Neural progenitor cell (in vitro differentiated cells): ENCODE measurements at regions not wholly inside any gene's neighbourhood (a gene's known extent, or its start where the extent isn't known, plus 50 kb on each side); places are given as distances from the start of the nearest gene placed in this dataset.

Source experiments
- DNase-seq: peaks from one replicate; pipeline ENCODE4 v3.0.0-alpha.2; 2016; ENCODE audit warnings: low spot score
- H2AFZ ChIP-seq: fragments of 200-600 bp; sonication (generic); replicated peaks from 2 replicates; pipeline ENCODE4 v1.6.1; 2016; ENCODE audit warnings: antibody characterized with exemption
- H3F3A ChIP-seq: fragments of 200-600 bp; sonication (generic); 2 replicates; pipeline ENCODE4 v1.6.1; 2016; ENCODE audit warnings: antibody characterized with exemption, low read depth
- H3K27ac ChIP-seq: fragments of 200-600 bp; sonication (generic); 2 replicates; pipeline ENCODE4 v1.5.1; 2016; ENCODE audit warnings: mild to moderate bottlenecking
- H3K27me3 ChIP-seq: fragments of 200-600 bp; sonication (generic); 2 replicates; pipeline ENCODE4 v1.6.1; 2016; ENCODE audit warnings: mild to moderate bottlenecking, moderate library complexity
- H3K36me3 ChIP-seq: fragments of 200-600 bp; sonication (generic); 2 replicates; pipeline ENCODE4 v1.5.1; 2016
- H3K4me1 ChIP-seq: fragments of 200-600 bp; sonication (generic); 2 replicates; pipeline ENCODE4 v1.6.1; 2016; ENCODE audit warnings: mixed run types
- H3K4me2 ChIP-seq: fragments of 200-600 bp; sonication (generic); 2 replicates; pipeline ENCODE4 v1.6.1; 2016
- H3K4me3 ChIP-seq: fragments of 200-600 bp; sonication (generic); 2 replicates; pipeline ENCODE4 v1.5.1; 2016
- H3K79me2 ChIP-seq: fragments of 200-600 bp; sonication (generic); 2 replicates; pipeline ENCODE4 v1.6.1; 2016; ENCODE audit warnings: low read depth
- H3K9ac ChIP-seq: fragments of 200-600 bp; sonication (generic); 2 replicates; pipeline ENCODE4 v1.6.1; 2016
- H3K9me3 ChIP-seq: fragments of 200-600 bp; sonication (generic); 2 replicates; pipeline ENCODE4 v1.5.1; 2016; ENCODE audit warnings: low read depth
- H4K20me1 ChIP-seq: fragments of 200-600 bp; sonication (generic); 2 replicates; pipeline ENCODE4 v1.6.1; 2016; ENCODE audit warnings: low read depth
- H3K27ac Mint-ChIP-seq: 3 replicates; pipeline ENCODE4 v1.8.0; 2021; ENCODE audit warnings: mixed read lengths
- H3K27me3 Mint-ChIP-seq: 2 replicates; pipeline ENCODE4 v1.8.0; 2022; ENCODE audit warnings: low read depth, mild to moderate bottlenecking, inconsistent platforms, moderate library complexity, mixed read lengths; ENCODE audit not compliant: insufficient read depth
- H3K36me3 Mint-ChIP-seq: 3 replicates; pipeline ENCODE4 v1.8.0; 2021; ENCODE audit warnings: mixed read lengths
- H3K4me1 Mint-ChIP-seq: 3 replicates; pipeline ENCODE4 v1.8.0; 2021; ENCODE audit warnings: mixed read lengths
- H3K4me3 Mint-ChIP-seq: 3 replicates; pipeline ENCODE4 v1.8.0; 2021; ENCODE audit warnings: mild to moderate bottlenecking, moderate library complexity, mixed read lengths
- H3K9me3 Mint-ChIP-seq: 3 replicates; pipeline ENCODE4 v1.8.0; 2020; ENCODE audit warnings: mixed read lengths
- EZH2 ChIP-seq: fragments of 200-600 bp; sonication (generic); IDR thresholded peaks from 2 replicates; pipeline ENCODE4 v1.6.1; 2017; ENCODE audit warnings: antibody characterized with exemption, mild to moderate bottlenecking, moderate library complexity
- EZH2phosphoT487 ChIP-seq: fragments of 200-600 bp; sonication (generic); IDR thresholded peaks from 2 replicates; pipeline ENCODE4 v1.6.1; 2017; ENCODE audit warnings: antibody characterized with exemption
- TF ChIP-seq, protein P1 (sequence below): fragments of 200-600 bp; sonication (generic); IDR thresholded peaks from 2 replicates; pipeline ENCODE4 v1.5.1; 2017; ENCODE audit warnings: antibody characterized with exemption, mild to moderate bottlenecking

DNA sequence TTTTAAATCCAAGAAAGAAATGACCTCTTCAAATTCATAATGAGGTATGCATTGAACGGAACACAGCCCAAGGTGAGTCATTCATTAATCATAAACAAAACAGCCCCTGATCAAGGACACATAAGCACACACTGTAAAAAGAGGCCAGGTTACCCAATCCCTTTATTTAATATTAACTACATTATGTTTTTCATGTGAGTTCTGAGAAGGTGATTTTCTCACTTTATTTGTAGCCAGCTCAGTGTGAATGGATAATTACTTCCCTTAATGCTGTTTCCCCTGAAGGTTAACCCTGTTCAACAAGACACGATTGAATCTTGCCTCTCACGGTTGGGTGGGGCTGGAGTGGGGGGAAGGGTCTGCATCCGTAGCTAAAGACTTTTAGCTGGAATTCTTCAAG is 257.3 kb upstream of the SALL1 start:
- Histone ChIP-seq H3K4me1 (peaks cover 19% of the 10 kb centered on the region), H3K36me3 (no peaks in the 10 kb centered on the region), H2AFZ (no peak overlapping the region), H3K27ac (no peak overlapping the region), H3K4me2 (no peak overlapping the region), H3K27me3 (no peaks in the 10 kb centered on the region), H4K20me1 (no peaks in the 10 kb centered on the region), H3K9ac (no peak overlapping the region), H3F3A (no peaks in the 10 kb centered on the region), H3K79me2 (no peaks in the 10 kb centered on the region), H3K4me3 (no peak overlapping the region), H3K9me3 (no peaks in the 10 kb centered on the region)
- Mint-ChIP-seq H3K36me3 (no peaks in the 10 kb centered on the region), H3K4me1 (peaks cover 12% of the 10 kb centered on the region), H3K27ac (no peak overlapping the region), H3K4me3 (no peak overlapping the region), H3K27me3 (peaks cover 6% of the 10 kb centered on the region), H3K9me3 (peaks cover 2% of the 10 kb centered on the region)
- no peak for DNase-seq
- TF ChIP-seq EZH2phosphoT487: no peak
- TF ChIP-seq EZH2: no peak
- TF ChIP-seq, protein P1, sequence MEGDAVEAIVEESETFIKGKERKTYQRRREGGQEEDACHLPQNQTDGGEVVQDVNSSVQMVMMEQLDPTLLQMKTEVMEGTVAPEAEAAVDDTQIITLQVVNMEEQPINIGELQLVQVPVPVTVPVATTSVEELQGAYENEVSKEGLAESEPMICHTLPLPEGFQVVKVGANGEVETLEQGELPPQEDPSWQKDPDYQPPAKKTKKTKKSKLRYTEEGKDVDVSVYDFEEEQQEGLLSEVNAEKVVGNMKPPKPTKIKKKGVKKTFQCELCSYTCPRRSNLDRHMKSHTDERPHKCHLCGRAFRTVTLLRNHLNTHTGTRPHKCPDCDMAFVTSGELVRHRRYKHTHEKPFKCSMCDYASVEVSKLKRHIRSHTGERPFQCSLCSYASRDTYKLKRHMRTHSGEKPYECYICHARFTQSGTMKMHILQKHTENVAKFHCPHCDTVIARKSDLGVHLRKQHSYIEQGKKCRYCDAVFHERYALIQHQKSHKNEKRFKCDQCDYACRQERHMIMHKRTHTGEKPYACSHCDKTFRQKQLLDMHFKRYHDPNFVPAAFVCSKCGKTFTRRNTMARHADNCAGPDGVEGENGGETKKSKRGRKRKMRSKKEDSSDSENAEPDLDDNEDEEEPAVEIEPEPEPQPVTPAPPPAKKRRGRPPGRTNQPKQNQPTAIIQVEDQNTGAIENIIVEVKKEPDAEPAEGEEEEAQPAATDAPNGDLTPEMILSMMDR: no peak

DNA sequence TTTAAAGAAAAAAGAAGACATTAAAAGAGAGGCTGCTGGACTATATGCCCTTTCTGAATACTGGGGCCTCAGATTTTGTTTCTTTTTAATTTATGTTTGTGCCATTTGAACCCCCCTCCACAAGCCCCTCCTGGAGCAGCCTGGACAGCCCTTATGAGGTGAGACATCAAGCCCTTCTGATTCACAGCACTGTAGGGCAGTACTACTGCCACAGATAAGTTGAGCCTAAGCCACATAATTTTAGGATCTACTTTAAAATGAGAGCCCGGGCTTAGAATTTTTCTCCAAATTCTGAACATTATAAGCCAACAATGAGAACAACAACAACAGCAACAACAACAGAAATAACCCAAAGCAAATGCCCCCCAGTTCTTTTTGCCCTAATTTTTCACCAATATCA is 256.9 kb upstream of the SALL1 start:
- Histone ChIP-seq H3K4me2 (no peak overlapping the region), H3K27ac (no peak overlapping the region), H3K4me1 (peaks cover 19% of the 10 kb centered on the region), H3K4me3 (no peak overlapping the region), H3F3A (no peaks in the 10 kb centered on the region), H2AFZ (no peak overlapping the region), H3K27me3 (no peaks in the 10 kb centered on the region), H3K36me3 (no peaks in the 10 kb centered on the region), H3K79me2 (no peaks in the 10 kb centered on the region), H3K9me3 (no peaks in the 10 kb centered on the region), H3K9ac (no peak overlapping the region), H4K20me1 (no peaks in the 10 kb centered on the region)
- Mint-ChIP-seq H3K27me3 (peaks cover 5% of the 10 kb centered on the region), H3K27ac (no peak overlapping the region), H3K9me3 (peaks cover 2% of the 10 kb centered on the region), H3K36me3 (no peaks in the 10 kb centered on the region), H3K4me3 (no peak overlapping the region), H3K4me1 (peaks cover 12% of the 10 kb centered on the region)
- DNase-seq: no peak
- TF ChIP-seq, protein P1: no peak
- TF ChIP-seq EZH2phosphoT487: no peak
- no peak for TF ChIP-seq EZH2

DNA sequence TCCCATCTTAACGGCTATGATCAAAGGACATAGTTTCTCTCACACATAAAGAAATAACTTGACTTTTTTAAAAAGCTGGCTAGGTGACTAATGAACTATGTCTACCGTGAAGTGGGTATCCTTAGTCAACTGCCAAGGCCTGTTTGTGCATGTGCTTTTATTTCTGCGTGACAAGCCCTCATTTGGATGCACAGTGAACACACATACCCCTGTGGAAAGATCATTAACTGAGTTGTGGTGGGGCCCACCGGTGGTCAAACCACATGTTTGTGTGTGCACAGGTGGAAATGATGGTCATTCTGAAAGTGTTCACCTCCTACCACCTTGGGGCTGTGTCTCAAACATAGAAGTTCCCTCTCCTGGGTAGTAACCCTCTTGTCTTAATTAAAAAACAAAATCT is 256.1 kb upstream of the SALL1 start:
- H3K79me2 ChIP-seq: no peaks in the 10 kb centered on the region
- Mint-ChIP-seq H3K36me3 (no peaks in the 10 kb centered on the region), H3K27ac (no peak overlapping the region), H3K27me3 (peaks cover 4% of the 10 kb centered on the region), H3K9me3 (peaks cover 2% of the 10 kb centered on the region), H3K4me1 (peaks cover 12% of the 10 kb centered on the region), H3K4me3 (no peak overlapping the region)
- no peaks in the 10 kb centered on the region for H3K9me3 ChIP-seq
- H4K20me1 ChIP-seq: no peaks in the 10 kb centered on the region
- no peaks in the 10 kb centered on the region for H3K36me3 ChIP-seq
- H3K4me2 ChIP-seq: no peak overlapping the region
- H3K4me3 ChIP-seq: no peak overlapping the region
- TF ChIP-seq, protein P1: no peak
- TF ChIP-seq EZH2 (no peak), EZH2phosphoT487 (no peak)
- DNase-seq: no peak
- H3K9ac ChIP-seq: no peak overlapping the region
- H3K27me3 ChIP-seq: no peaks in the 10 kb centered on the region
- peaks cover 19% of the 10 kb centered on the region for H3K4me1 ChIP-seq
- H3F3A ChIP-seq: no peaks in the 10 kb centered on the region
- H2AFZ ChIP-seq: no peak overlapping the region
- H3K27ac ChIP-seq: no peak overlapping the region
